Neural progenitor cell (in vitro differentiated cells): ENCODE measurements at regions not wholly inside any gene's neighbourhood (a gene's known extent, or its start where the extent isn't known, plus 50 kb on each side); places are given as distances from the start of the nearest gene placed in this dataset.

Experiments
- CTCF ChIP-seq: fragments of 200-600 bp; sonication (generic); IDR thresholded peaks from 2 replicates; pipeline ENCODE4 v1.5.1; 2017; ENCODE audit warnings: antibody characterized with exemption, mild to moderate bottlenecking
- EZH2 ChIP-seq: fragments of 200-600 bp; sonication (generic); IDR thresholded peaks from 2 replicates; pipeline ENCODE4 v1.6.1; 2017; ENCODE audit warnings: antibody characterized with exemption, mild to moderate bottlenecking, moderate library complexity
- EZH2phosphoT487 ChIP-seq: fragments of 200-600 bp; sonication (generic); IDR thresholded peaks from 2 replicates; pipeline ENCODE4 v1.6.1; 2017; ENCODE audit warnings: antibody characterized with exemption

DNA sequence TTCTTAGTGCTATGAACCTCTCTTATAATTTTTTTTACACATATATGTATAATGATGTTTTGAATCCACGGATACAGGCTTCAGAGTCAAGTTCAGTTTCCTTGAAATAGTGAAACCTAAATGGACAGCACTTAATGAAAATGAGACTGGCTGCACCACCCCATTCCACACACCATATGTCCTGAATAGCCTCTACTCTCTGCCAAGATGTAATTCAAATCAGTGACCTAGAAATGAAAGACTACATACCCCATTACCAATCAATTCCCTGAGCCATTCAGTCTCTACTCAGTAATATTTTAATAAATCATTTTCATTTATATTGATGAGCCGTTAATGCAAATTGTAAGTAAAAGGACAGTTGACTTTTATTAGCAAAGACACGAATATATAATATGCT lies 614.9 kb upstream of the TMPRSS15 start:
- no peak for TF ChIP-seq CTCF
- TF ChIP-seq EZH2, result no peak
- TF ChIP-seq EZH2phosphoT487, result no peak
